OCI-LY7 (cell line): ENCODE measurements at regions not wholly inside any gene's neighbourhood (a gene's known extent, or its start where the extent isn't known, plus 50 kb on each side); places are given as distances from the start of the nearest gene placed in this dataset.

Experiments used
- CTCF ChIP-seq: fragments of 200-600 bp; sonication (generic); conservative IDR thresholded peaks from 2 replicates; pipeline ENCODE4 v1.5.1; 2014; ENCODE audit warnings: mild to moderate bottlenecking, antibody characterized with exemption, low read length, moderate library complexity, mixed read lengths
- EZH2phosphoT487 ChIP-seq: fragments of 200-600 bp; sonication (generic); IDR thresholded peaks from 2 replicates; pipeline ENCODE4 v1.6.1; 2018; ENCODE audit warnings: low read depth, borderline replicate concordance, mild to moderate bottlenecking, mixed run types, antibody characterized with exemption, low read length, moderate library complexity, mixed read lengths

- TF ChIP-seq CTCF (no peak), EZH2phosphoT487 (no peak)
Observed at GRCh38 chr9:109918339-109919163, 138.6 kb downstream of the PALM2AKAP2 start.
